MM.1S (cell line): ENCODE measurements at regions not wholly inside any gene's neighbourhood (a gene's known extent, or its start where the extent isn't known, plus 50 kb on each side); places are given as distances from the start of the nearest gene placed in this dataset.

Experiments used
- CTCF ChIP-seq: fragments of 300-600 bp; sonication (generic); IDR thresholded peaks from 2 replicates; pipeline ENCODE4 v1.5.1; 2016; ENCODE audit warnings: antibody characterized with exemption, low read length, mixed read lengths
- EZH2 ChIP-seq: fragments of 300-600 bp; sonication (generic); optimal IDR thresholded peaks from 2 replicates; pipeline ENCODE3; 2017; ENCODE audit warnings: low read depth, mild to moderate bottlenecking, antibody characterized with exemption, low read length, mixed read lengths
- EZH2phosphoT487 ChIP-seq: fragments of 300-600 bp; sonication (generic); IDR thresholded peaks from 2 replicates; pipeline ENCODE4 v1.6.1; 2018; ENCODE audit warnings: antibody characterized with exemption, low read length

- TF ChIP-seq CTCF: no peak
- no peak for TF ChIP-seq EZH2
- no peak for TF ChIP-seq EZH2phosphoT487
Measured at GRCh38 chr5:68618501-68618900, 402.9 kb downstream of the PIK3R1 start.
